LNCAP (cell line): ENCODE measurements at regions not wholly inside any gene's neighbourhood (a gene's known extent, or its start where the extent isn't known, plus 50 kb on each side); places are given as distances from the start of the nearest gene placed in this dataset.

Experiments
- CTCF ChIP-seq: fragments of 450-650 bp; IDR thresholded peaks from 2 replicates; pipeline ENCODE4 v1.5.1; 2017; ENCODE audit warnings: mild to moderate bottlenecking

DNA sequence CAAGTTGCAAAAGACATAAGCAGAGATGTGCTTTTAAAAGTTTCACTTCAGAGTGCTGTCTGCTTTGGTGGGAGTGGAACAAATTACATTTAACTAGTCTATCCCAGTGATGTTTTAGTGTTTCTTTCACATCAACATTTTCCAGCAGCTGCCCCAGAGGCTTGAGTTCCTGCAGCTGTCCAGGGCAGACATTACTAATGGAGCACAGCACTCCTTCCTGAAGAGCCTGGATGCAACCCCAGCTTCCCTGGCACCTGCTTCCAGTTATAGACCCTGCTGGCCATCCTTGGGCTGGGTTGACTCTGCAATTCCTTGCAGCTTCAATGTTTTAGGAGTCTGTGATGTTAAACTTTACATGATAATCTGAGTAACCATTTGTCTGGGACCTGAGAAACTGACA is 61.4 kb upstream of the PIRT start:
- TF ChIP-seq CTCF: no peak

GRCh38 chr17:10894220-10894619 is 56.3 kb upstream of the PIRT start:
- TF ChIP-seq CTCF: no peak

DNA sequence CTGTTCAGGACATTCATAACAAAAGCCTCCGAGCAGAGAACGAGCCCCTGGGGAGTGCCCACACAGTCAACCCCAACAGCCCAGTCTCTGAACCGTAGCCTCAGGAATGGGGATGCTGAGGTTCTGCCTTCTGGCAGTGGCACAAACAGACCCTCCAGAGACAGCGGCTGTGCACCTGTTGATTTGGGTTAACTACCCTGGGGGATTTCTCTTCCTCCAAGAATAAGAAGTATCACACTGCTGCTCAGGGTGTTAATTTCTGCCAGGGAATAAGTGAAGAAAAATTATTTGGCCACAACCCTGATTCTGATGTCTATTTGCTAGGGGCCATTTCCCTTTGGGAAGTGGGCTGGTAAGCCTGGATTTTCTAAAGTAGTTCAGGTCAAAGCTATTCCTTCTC is 51.0 kb upstream of the PIRT start:
- TF ChIP-seq CTCF: no peak
